K562 (cell line): ENCODE measurements at regions not wholly inside any gene's neighbourhood (a gene's known extent, or its start where the extent isn't known, plus 50 kb on each side); places are given as distances from the start of the nearest gene placed in this dataset.

Experiments used
- ATAC-seq: fragments of 200-7000 bp; cut with Tn5 transposase; 3 replicates; pipeline ENCODE4 v1.9.1; 2020; ENCODE audit warnings: moderate library complexity
- BruUV-seq: library from RNA; stranded (reverse); fragments of 400-500 nt; replicated peaks from 2 replicates; lab custom pipeline; 2021; lab: Mats Ljungman, UMichigan
- CTCF ChIA-PET: fragments of 300-600 bp; formaldehyde crosslinking; extraction: SDS; loops from one replicate; lab custom pipeline; 2021; ENCODE audit warnings: low intra/inter-chr PET ratio; lab: Yijun Ruan, JAX
- POLR2A ChIA-PET: fragments of 300-600, 350-650 bp; sonication (Branson Sonifier 250); formaldehyde crosslinking; extraction: SDS; loops from one replicate; lab custom pipeline; 2021; ENCODE audit warnings: antibody characterized with exemption, inconsistent platforms; lab: Yijun Ruan, JAX
- DNase-seq, 4 experiments: peaks; one replicate each; pipeline versions ENCODE4 v3.0.0 to v3.0.0-alpha.2; 2011 to 2018; ENCODE audit warnings: low spot score in 3 of 4, mixed read lengths in 3 of 4; ENCODE audit errors: extremely low read depth in 1 of 4
- FAIRE-seq: peaks from 2 replicates; lab custom pipeline; 2011; peaks lifted over from hg19 to GRCh38; lab: Jason Lieb, UNC
- H2AFZ ChIP-seq: 2 replicates; pipeline ENCODE4 v1.6.0; 2011; ENCODE audit warnings: low read depth, low read length, control low read depth, inconsistent platforms
- H3K27ac ChIP-seq: fragments of 200-600 bp; 3 replicates; pipeline ENCODE4 v1.8.0; 2011; ENCODE audit warnings: low read depth, mild to moderate bottlenecking, control low read depth, inconsistent platforms, low read length, moderate library complexity, mixed read lengths; ENCODE audit errors: extremely low read depth
- H3K27me3 ChIP-seq, 2 experiments: fragments of 300-600 bp in 1 of 2; 2 replicates in 1 of 2; 3 replicates in 1 of 2; pipeline versions ENCODE4 v1.6.0 to v1.8.0; 2011; ENCODE audit warnings: inconsistent platforms in 2 of 2, low read length in 2 of 2, mild to moderate bottlenecking in 1 of 2, mixed read lengths in 1 of 2, moderate library complexity in 1 of 2; ENCODE audit not compliant: control insufficient read depth in 2 of 2, insufficient read depth in 2 of 2
- H3K36me3 ChIP-seq: fragments of 300-600 bp; 3 replicates; pipeline ENCODE4 v1.8.0; 2011; ENCODE audit warnings: mild to moderate bottlenecking, low read length, inconsistent platforms; ENCODE audit not compliant: control insufficient read depth, insufficient read depth
- H3K4me1 ChIP-seq, 2 experiments: fragments of 200-600 bp in 1 of 2; replicated peaks in 1 of 2; 2 replicates in 1 of 2; 3 replicates in 1 of 2; pipeline versions ENCODE4 v1.5.1 to v1.8.0; 2011; ENCODE audit warnings: inconsistent platforms in 2 of 2, low read length in 2 of 2, mild to moderate bottlenecking in 1 of 2, mixed read lengths in 1 of 2, moderate library complexity in 1 of 2; ENCODE audit not compliant: control insufficient read depth in 2 of 2, insufficient read depth in 2 of 2
- H3K4me2 ChIP-seq: 2 replicates; pipeline ENCODE4 v1.6.1; 2011; ENCODE audit warnings: low read length, control low read depth, inconsistent platforms, mixed read lengths; ENCODE audit not compliant: insufficient read depth
- H3K4me3 ChIP-seq: fragments of 200-600 bp; sonication (generic), shearing (Covaris generic); 2 replicates; pipeline ENCODE4 v1.5.1; 2016; ENCODE audit warnings: control low read depth, inconsistent platforms
- H3K79me2 ChIP-seq: fragments of 200-600 bp; 3 replicates; pipeline ENCODE4 v1.8.0; 2011; ENCODE audit warnings: low read length, inconsistent platforms; ENCODE audit not compliant: control insufficient read depth, insufficient read depth
- H3K9ac ChIP-seq, 2 experiments: 2 replicates each; pipeline versions ENCODE4 v1.6.0 to v1.6.1; 2011; ENCODE audit warnings: low read depth in 2 of 2, low read length in 2 of 2, control low read depth in 1 of 2, inconsistent platforms in 1 of 2, mild to moderate bottlenecking in 1 of 2, mixed read lengths in 1 of 2; ENCODE audit not compliant: insufficient read depth in 1 of 2
- H3K9me1 ChIP-seq: one replicate; pipeline ENCODE4 v1.6.0; 2011; ENCODE audit warnings: inconsistent platforms, mild to moderate bottlenecking, low read length, moderate library complexity; ENCODE audit not compliant: control insufficient read depth, insufficient read depth
- H3K9me3 ChIP-seq: replicated peaks from 2 replicates; pipeline ENCODE4 v1.5.1; 2011; ENCODE audit warnings: low read depth, low read length, inconsistent platforms; ENCODE audit not compliant: control insufficient read depth, insufficient read depth
- H4K20me1 ChIP-seq: replicated peaks from 2 replicates; pipeline ENCODE4 v1.6.1; 2011; ENCODE audit warnings: low read length, inconsistent platforms, mixed read lengths; ENCODE audit not compliant: control insufficient read depth, insufficient read depth
- ADNP ChIP-seq: fragments of 200-800 bp; sonication (Bioruptor generic); IDR thresholded peaks from 2 replicates; pipeline ENCODE4 v1.6.1; 2016; ENCODE audit warnings: missing genetic modification characterization, missing compliant biosample characterization
- GABPA ChIP-seq: fragments of 200-800 bp; sonication (Bioruptor generic); conservative IDR thresholded peaks from 2 replicates; pipeline ENCODE4 v1.6.1; 2016; ENCODE audit warnings: low read depth, missing genetic modification characterization, missing compliant biosample characterization
- NR1H2 ChIP-seq: sonication (generic); formaldehyde crosslinking; IDR thresholded peaks from 2 replicates; pipeline ENCODE4 v1.4.0; 2020; ENCODE audit warnings: mild to moderate bottlenecking, missing genetic modification reagents
- NR3C1 ChIP-seq: sonication (generic); formaldehyde crosslinking; IDR thresholded peaks from 2 replicates; pipeline ENCODE4 v1.8.1; 2022; ENCODE audit warnings: missing genetic modification reagents
- ZNF436 ChIP-seq: fragments of 250-450, 450-650 bp; sonication (Bioruptor Pico); formaldehyde crosslinking; IDR thresholded peaks from 2 replicates; pipeline ENCODE4 v1.7.0; 2020; ENCODE audit warnings: mild to moderate bottlenecking
- WGBS: fragments of 100-300 bp; shearing (Covaris generic); methylation state at CpG from one replicate; pipeline ENCODE4 v1.1.6; 2016; ENCODE audit warnings: low coverage, mixed read lengths; ENCODE audit not compliant: insufficient coverage; ENCODE audit errors: missing lambda C conversion rate; 5-methylcytosine and 5-hydroxymethylcytosine counted together
- in situ Hi-C: fragments of 300-500 bp; cut with MboI; formaldehyde crosslinking; loops from 4 replicates; pipeline ENCODE4 v1.15.0; 2018; ENCODE audit warnings: inconsistent platforms, mixed read lengths
- intact Hi-C: fragments of 100-400 bp; cut with micrococcal nuclease; formaldehyde crosslinking; loops from 2 replicates; pipeline ENCODE4 v1.14.2; 2022
- TF ChIP-seq, protein P1 (sequence below): fragments of 450-650 bp; IDR thresholded peaks from 2 replicates; pipeline ENCODE4 v1.6.1; 2017; ENCODE audit warnings: antibody characterized with exemption, mild to moderate bottlenecking
- TF ChIP-seq, protein P2 (sequence below): fragments of 250-450 bp; sonication (Bioruptor Pico); IDR thresholded peaks from 2 replicates; pipeline ENCODE4 v1.5.0; 2020; ENCODE audit warnings: mild to moderate bottlenecking, borderline replicate concordance
- TF ChIP-seq, protein P3 (sequence below): fragments of 250-450 bp; sonication (Bioruptor Pico); IDR thresholded peaks from 2 replicates; pipeline ENCODE4 v1.6.1; 2021; ENCODE audit warnings: mild to moderate bottlenecking

DNA sequence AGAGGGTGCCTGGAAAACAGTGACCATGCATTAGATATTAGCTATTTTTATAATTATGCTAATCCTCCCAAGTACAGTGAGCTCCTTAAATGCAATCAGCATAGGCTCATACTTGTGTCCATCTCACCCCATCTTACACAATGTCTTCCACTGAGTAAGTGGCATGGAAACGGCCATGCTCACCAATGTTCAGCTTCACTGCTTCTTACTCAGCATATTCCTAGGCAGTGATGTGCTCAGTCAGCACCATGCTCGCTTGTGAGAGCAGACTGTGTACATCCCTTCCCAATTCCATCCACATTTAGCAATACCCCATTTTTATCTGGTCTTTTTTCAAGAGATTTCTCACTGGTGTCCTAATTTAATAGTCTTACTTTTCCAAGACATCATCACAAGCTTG is 454.8 kb upstream of the SOX9 start (continued):
- TF ChIP-seq ADNP (tag): no peak

DNA sequence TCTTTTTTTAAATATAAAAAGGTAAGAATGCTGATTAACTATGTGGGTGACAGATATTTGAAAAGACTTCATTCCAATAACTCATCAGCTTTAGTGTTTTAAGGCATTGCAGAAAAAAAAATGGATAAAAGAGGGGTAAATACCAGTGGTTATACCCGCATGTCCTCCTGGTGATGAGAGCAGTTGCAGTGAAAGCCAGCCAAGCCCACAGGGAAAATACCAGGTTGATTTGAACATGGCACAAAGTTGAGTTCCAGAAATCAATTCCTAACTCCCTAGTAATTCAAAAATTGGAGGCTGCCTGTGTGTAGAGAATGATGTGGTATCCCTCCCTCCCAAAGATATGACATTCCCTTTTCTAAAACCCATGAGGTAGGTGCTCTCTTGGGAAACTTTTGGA is 453.2 kb upstream of the SOX9 start:
- intact Hi-C loops: no loop called here
- Histone ChIP-seq H2AFZ (no peak overlapping the region), H3K4me3 (no peak overlapping the region), H3K79me2 (no peaks in the 10 kb centered on the region), H3K9ac (no peak overlapping the region), H3K27ac (no peak overlapping the region), H3K4me1 (no peaks in the 10 kb centered on the region), H3K9me3 (no peaks in the 10 kb centered on the region), H3K4me2 (no peak overlapping the region), H3K27me3 (no peaks in the 10 kb centered on the region), H4K20me1 (no peaks in the 10 kb centered on the region), H3K36me3 (no peaks in the 10 kb centered on the region), H3K9me1 (no peaks in the 10 kb centered on the region)
- ATAC-seq (no peak), FAIRE-seq (no peak), DNase-seq (no peak)
- in situ Hi-C loops: no loop called here
- no TSS peak for BruUV-seq
- WGBS: 0% methylated on average over 1 of the region's 1 CpG
- ChIA-PET CTCF (no interaction called here), POLR2A (no interaction called here)
- no peak for TF ChIP-seq GABPA

DNA sequence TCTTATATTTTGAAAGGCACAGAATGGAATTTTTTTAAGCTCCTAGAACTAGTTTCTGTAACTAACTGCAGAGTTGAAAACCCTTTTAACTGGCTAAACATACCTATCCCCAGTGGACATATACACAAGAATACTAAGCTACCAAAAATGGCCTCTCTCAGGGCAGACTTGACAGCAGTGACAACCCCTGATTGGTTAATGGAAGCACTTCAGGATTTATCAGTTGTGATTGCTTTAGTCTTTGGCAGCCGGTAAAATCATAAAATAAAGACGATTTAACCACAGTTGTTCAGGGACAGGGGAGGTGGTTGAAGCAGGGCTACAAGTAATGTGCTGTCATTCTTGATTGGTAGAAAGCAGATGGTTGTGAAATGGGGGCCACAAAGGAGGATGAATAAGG is 452.0 kb upstream of the SOX9 start:
- in situ Hi-C loops: no loop called here
- intact Hi-C loops: no loop called here
- WGBS: 0% methylated on average over 2 of the region's 2 CpGs
- H3K9ac ChIP-seq: no peak overlapping the region
- ATAC-seq (no peak), DNase-seq (no peak), FAIRE-seq (no peak)
- ChIA-PET POLR2A (no interaction called here), CTCF (no interaction called here)
- H3K27me3 ChIP-seq: no peaks in the 10 kb centered on the region
- no peaks in the 10 kb centered on the region for H3K4me1 ChIP-seq
- H3K27ac ChIP-seq: no peak overlapping the region
- no peaks in the 10 kb centered on the region for H3K9me3 ChIP-seq
- H3K9me1 ChIP-seq: no peaks in the 10 kb centered on the region
- H4K20me1 ChIP-seq: no peaks in the 10 kb centered on the region
- BruUV-seq: no TSS peak
- no peaks in the 10 kb centered on the region for H3K36me3 ChIP-seq
- H3K4me2 ChIP-seq: no peak overlapping the region
- H3K4me3 ChIP-seq: no peak overlapping the region
- no peaks in the 10 kb centered on the region for H3K79me2 ChIP-seq
- H2AFZ ChIP-seq: no peak overlapping the region
- TF ChIP-seq, protein P1, sequence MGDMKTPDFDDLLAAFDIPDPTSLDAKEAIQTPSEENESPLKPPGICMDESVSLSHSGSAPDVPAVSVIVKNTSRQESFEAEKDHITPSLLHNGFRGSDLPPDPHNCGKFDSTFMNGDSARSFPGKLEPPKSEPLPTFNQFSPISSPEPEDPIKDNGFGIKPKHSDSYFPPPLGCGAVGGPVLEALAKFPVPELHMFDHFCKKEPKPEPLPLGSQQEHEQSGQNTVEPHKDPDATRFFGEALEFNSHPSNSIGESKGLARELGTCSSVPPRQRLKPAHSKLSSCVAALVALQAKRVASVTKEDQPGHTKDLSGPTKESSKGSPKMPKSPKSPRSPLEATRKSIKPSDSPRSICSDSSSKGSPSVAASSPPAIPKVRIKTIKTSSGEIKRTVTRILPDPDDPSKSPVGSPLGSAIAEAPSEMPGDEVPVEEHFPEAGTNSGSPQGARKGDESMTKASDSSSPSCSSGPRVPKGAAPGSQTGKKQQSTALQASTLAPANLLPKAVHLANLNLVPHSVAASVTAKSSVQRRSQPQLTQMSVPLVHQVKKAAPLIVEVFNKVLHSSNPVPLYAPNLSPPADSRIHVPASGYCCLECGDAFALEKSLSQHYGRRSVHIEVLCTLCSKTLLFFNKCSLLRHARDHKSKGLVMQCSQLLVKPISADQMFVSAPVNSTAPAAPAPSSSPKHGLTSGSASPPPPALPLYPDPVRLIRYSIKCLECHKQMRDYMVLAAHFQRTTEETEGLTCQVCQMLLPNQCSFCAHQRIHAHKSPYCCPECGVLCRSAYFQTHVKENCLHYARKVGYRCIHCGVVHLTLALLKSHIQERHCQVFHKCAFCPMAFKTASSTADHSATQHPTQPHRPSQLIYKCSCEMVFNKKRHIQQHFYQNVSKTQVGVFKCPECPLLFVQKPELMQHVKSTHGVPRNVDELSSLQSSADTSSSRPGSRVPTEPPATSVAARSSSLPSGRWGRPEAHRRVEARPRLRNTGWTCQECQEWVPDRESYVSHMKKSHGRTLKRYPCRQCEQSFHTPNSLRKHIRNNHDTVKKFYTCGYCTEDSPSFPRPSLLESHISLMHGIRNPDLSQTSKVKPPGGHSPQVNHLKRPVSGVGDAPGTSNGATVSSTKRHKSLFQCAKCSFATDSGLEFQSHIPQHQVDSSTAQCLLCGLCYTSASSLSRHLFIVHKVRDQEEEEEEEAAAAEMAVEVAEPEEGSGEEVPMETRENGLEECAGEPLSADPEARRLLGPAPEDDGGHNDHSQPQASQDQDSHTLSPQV: no peak
- TF ChIP-seq NR3C1 (no peak), ZNF436 (no peak), NR1H2 (CRISPR knock-in tag) (no peak)
- TF ChIP-seq, protein P2, sequence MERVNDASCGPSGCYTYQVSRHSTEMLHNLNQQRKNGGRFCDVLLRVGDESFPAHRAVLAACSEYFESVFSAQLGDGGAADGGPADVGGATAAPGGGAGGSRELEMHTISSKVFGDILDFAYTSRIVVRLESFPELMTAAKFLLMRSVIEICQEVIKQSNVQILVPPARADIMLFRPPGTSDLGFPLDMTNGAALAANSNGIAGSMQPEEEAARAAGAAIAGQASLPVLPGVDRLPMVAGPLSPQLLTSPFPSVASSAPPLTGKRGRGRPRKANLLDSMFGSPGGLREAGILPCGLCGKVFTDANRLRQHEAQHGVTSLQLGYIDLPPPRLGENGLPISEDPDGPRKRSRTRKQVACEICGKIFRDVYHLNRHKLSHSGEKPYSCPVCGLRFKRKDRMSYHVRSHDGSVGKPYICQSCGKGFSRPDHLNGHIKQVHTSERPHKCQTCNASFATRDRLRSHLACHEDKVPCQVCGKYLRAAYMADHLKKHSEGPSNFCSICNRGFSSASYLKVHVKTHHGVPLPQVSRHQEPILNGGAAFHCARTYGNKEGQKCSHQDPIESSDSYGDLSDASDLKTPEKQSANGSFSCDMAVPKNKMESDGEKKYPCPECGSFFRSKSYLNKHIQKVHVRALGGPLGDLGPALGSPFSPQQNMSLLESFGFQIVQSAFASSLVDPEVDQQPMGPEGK (CRISPR knock-in tag): no peak
- TF ChIP-seq, protein P3, sequence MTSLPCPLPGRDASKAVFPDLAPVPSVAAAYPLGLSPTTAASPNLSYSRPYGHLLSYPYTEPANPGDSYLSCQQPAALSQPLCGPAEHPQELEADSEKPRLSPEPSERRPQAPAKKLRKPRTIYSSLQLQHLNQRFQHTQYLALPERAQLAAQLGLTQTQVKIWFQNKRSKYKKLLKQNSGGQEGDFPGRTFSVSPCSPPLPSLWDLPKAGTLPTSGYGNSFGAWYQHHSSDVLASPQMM (CRISPR knock-in tag): no peak
